ENCODE measurements at regions not wholly inside any gene's neighbourhood (a gene's known extent, or its start where the extent isn't known, plus 50 kb on each side); places are given as distances from the start of the nearest gene placed in this dataset.

DNA sequence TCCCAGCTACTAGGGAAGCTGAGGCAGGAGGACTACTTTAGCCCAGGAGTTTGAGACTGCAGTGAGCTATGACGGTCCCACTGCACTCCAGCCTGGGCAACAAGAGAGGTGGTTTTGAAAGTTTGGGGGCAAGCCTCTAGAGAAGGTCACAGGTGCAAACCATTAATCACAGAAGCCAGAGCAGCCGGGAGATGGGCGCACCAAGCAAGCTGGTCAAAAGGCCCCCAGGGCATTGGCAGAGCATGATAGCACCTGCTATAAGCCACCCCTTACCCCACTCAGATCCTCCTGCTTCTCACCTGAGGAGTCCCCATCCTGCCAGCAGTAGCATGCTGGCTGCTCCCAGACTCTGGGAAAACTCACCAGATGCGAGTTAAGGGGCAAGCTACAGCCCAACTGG, 116.1 kb upstream of the RAB12 start:
- H3K36me3 ChIP-seq (ENCODE audit: low read depth, low read length), result no peaks in the 10 kb centered on the region
- TF ChIP-seq EZH2phosphoT487 (IDR thresholded peaks at IDR 0.05; ENCODE audit: borderline replicate concordance, low read length), result no peak
- TF ChIP-seq, protein P1, sequence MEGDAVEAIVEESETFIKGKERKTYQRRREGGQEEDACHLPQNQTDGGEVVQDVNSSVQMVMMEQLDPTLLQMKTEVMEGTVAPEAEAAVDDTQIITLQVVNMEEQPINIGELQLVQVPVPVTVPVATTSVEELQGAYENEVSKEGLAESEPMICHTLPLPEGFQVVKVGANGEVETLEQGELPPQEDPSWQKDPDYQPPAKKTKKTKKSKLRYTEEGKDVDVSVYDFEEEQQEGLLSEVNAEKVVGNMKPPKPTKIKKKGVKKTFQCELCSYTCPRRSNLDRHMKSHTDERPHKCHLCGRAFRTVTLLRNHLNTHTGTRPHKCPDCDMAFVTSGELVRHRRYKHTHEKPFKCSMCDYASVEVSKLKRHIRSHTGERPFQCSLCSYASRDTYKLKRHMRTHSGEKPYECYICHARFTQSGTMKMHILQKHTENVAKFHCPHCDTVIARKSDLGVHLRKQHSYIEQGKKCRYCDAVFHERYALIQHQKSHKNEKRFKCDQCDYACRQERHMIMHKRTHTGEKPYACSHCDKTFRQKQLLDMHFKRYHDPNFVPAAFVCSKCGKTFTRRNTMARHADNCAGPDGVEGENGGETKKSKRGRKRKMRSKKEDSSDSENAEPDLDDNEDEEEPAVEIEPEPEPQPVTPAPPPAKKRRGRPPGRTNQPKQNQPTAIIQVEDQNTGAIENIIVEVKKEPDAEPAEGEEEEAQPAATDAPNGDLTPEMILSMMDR (conservative IDR thresholded peaks at IDR 0.05; ENCODE audit: low read depth, low read length), result no peak
- no peak for TF ChIP-seq EZH2 (IDR thresholded peaks at IDR 0.05; ENCODE audit: low read length, unreplicated experiment)
- H3K27ac ChIP-seq (ENCODE audit: low read length), result no peak overlapping the region
- DNase-seq, result no peak
- ChIA-PET CTCF (no interaction called here), POLR2A (ENCODE audit: unreplicated experiment) (no interaction called here)
- no TSS peak for BruUV-seq (replicated peaks)
- H3K4me1 ChIP-seq (ENCODE audit: insufficient read depth, low read length), result no peaks in the 10 kb centered on the region
- no peak overlapping the region for H3K4me3 ChIP-seq (ENCODE audit: low read length)
- H3F3A ChIP-seq (ENCODE audit: low read length, unreplicated experiment), result no peaks in the 10 kb centered on the region
- no peaks in the 10 kb centered on the region for H3K9me2 ChIP-seq (replicated peaks; ENCODE audit: low read length)
- peaks cover 27% of the 10 kb centered on the region for H3K27me3 ChIP-seq (ENCODE audit: low read length)
- H2AFZ ChIP-seq (ENCODE audit: low read length), result no peak overlapping the region
- no peaks in the 10 kb centered on the region for H3K9me3 ChIP-seq (ENCODE audit: low read length)
- H3K79me2 ChIP-seq (ENCODE audit: low read length), result no peaks in the 10 kb centered on the region
- H3K9ac ChIP-seq (ENCODE audit: low read length), result no peak overlapping the region
- ATAC-seq, result no peak
- no peak overlapping the region for H3K4me2 ChIP-seq (ENCODE audit: low read length)
- intact Hi-C loops (cut with micrococcal nuclease), result no loop called here
- no peaks in the 10 kb centered on the region for H4K20me1 ChIP-seq (ENCODE audit: low read length)

DNA sequence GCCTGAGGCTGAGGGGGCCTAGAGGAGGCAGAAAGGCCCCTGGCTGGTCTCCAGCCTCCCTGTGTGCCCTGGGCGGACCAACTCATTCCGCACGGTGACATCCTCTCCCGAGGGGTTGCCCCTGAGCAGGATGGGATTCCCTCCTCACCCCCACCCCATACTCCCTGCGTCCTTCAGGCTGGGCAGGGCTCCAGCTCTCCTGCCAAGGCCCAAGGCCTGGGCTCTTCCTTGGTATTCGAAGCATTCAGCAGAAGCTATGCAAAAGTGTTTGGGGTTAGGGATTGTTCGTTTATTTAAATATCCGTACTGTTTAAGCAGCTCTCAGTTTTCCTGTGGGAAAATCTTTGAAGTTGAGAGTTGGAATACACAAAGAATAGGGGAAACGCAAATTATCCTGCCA, 113.1 kb upstream of the RAB12 start:
- peaks cover 26% of the 10 kb centered on the region for H3K27me3 ChIP-seq (ENCODE audit: low read length)
- H3K9me2 ChIP-seq (replicated peaks; ENCODE audit: low read length), result no peaks in the 10 kb centered on the region
- no peaks in the 10 kb centered on the region for H3K9me3 ChIP-seq (ENCODE audit: low read length)
- H3K4me1 ChIP-seq (ENCODE audit: insufficient read depth, low read length), result peaks cover 11% of the 10 kb centered on the region
- no peak overlapping the region for H3K4me3 ChIP-seq (ENCODE audit: low read length)
- no peaks in the 10 kb centered on the region for H3K79me2 ChIP-seq (ENCODE audit: low read length)
- no peaks in the 10 kb centered on the region for H3F3A ChIP-seq (ENCODE audit: low read length, unreplicated experiment)
- no peak for TF ChIP-seq EZH2phosphoT487 (IDR thresholded peaks at IDR 0.05; ENCODE audit: borderline replicate concordance, low read length)
- no peak for DNase-seq
- ChIA-PET CTCF (no interaction called here), POLR2A (ENCODE audit: unreplicated experiment) (no interaction called here)
- BruUV-seq (replicated peaks), result no TSS peak
- no peak overlapping the region for H3K4me2 ChIP-seq (ENCODE audit: low read length)
- no peak overlapping the region for H2AFZ ChIP-seq (ENCODE audit: low read length)
- no peak overlapping the region for H3K27ac ChIP-seq (ENCODE audit: low read length)
- H3K36me3 ChIP-seq (ENCODE audit: low read depth, low read length), result no peaks in the 10 kb centered on the region
- no peaks in the 10 kb centered on the region for H4K20me1 ChIP-seq (ENCODE audit: low read length)
- no peak for ATAC-seq
- intact Hi-C loops (cut with micrococcal nuclease), result no loop called here
- no peak overlapping the region for H3K9ac ChIP-seq (ENCODE audit: low read length)

DNA sequence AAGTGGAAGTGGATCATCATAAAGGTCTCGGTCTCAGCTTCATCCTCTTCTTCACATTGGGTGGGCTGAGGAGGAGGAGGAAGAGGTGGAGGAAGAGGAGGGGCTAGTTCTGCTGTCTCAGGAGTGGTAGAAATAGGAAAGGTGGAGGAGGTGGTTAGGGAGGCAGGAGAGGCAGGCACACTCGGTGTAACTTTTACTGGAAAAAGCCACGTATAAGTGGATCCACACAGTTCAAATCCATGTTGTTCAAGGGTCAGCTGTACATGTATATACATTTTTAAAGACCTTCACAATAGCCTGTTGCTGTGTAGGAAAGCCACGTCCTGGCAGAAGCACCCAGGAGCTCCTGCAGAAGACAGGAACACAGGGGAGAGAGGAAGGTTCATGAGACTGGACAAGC, 110.3 kb upstream of the RAB12 start:
- POLR2A ChIA-PET (ENCODE audit: unreplicated experiment), result interaction anchor here (0.6 kb wide), 1 partner anchor 72 kb away, joined by 3 read pairs; no protein-coding TSS in a partner anchor
- H3K36me3 ChIP-seq (ENCODE audit: low read depth, low read length), result no peaks in the 10 kb centered on the region

More for the DNA sequence above, 110.3 kb upstream of the RAB12 start:
- intact Hi-C loops (cut with micrococcal nuclease), result no loop called here
- Histone ChIP-seq H2AFZ (ENCODE audit: low read length) (no peak overlapping the region), H3K9me2 (replicated peaks; ENCODE audit: low read length) (no peaks in the 10 kb centered on the region), H3K9me3 (ENCODE audit: low read length) (no peaks in the 10 kb centered on the region), H3K27me3 (ENCODE audit: low read length) (0 out of 2 replicates have a peak, but pooled peaks cover 7% of the 10 kb centered on the region), H4K20me1 (ENCODE audit: low read length) (no peaks in the 10 kb centered on the region), H3K9ac (ENCODE audit: low read length) (no peak overlapping the region), H3K4me1 (ENCODE audit: insufficient read depth, low read length) (peaks cover 11% of the 10 kb centered on the region), H3K79me2 (ENCODE audit: low read length) (no peaks in the 10 kb centered on the region), H3K4me3 (ENCODE audit: low read length) (no peak overlapping the region), H3K27ac (ENCODE audit: low read length) (no peak overlapping the region), H3K4me2 (ENCODE audit: low read length) (no peak overlapping the region), H3F3A (ENCODE audit: low read length, unreplicated experiment) (no peaks in the 10 kb centered on the region)
- BruUV-seq (replicated peaks), result no TSS peak
- DNase-seq, result no peak
- ATAC-seq, result no peak
- TF ChIP-seq, protein P1 (conservative IDR thresholded peaks at IDR 0.05; ENCODE audit: low read depth, low read length), result no peak
- TF ChIP-seq EZH2 (IDR thresholded peaks at IDR 0.05; ENCODE audit: low read length, unreplicated experiment) (no peak), EZH2phosphoT487 (IDR thresholded peaks at IDR 0.05; ENCODE audit: borderline replicate concordance, low read length) (no peak)
- CTCF ChIA-PET, result no interaction called here
